K562 (cell line): ENCODE measurements at regions not wholly inside any gene's neighbourhood (a gene's known extent, or its start where the extent isn't known, plus 50 kb on each side); places are given as distances from the start of the nearest gene placed in this dataset.

Experiments
- ATAC-seq: fragments of 200-7000 bp; cut with Tn5 transposase; 3 replicates; pipeline ENCODE4 v1.9.1; 2020; ENCODE audit warnings: moderate library complexity
- BruUV-seq: library from RNA; stranded (reverse); fragments of 400-500 nt; replicated peaks from 2 replicates; lab custom pipeline; 2021; lab: Mats Ljungman, UMichigan
- CTCF ChIA-PET: fragments of 300-600 bp; formaldehyde crosslinking; extraction: SDS; loops from one replicate; lab custom pipeline; 2021; ENCODE audit warnings: low intra/inter-chr PET ratio; lab: Yijun Ruan, JAX
- POLR2A ChIA-PET: fragments of 300-600, 350-650 bp; sonication (Branson Sonifier 250); formaldehyde crosslinking; extraction: SDS; loops from one replicate; lab custom pipeline; 2021; ENCODE audit warnings: antibody characterized with exemption, inconsistent platforms; lab: Yijun Ruan, JAX
- DNase-seq, 4 experiments: peaks; one replicate each; pipeline versions ENCODE4 v3.0.0 to v3.0.0-alpha.2; 2011 to 2018; ENCODE audit warnings: low spot score in 3 of 4, mixed read lengths in 3 of 4; ENCODE audit errors: extremely low read depth in 1 of 4
- FAIRE-seq: peaks from 2 replicates; lab custom pipeline; 2011; peaks lifted over from hg19 to GRCh38; lab: Jason Lieb, UNC
- H2AFZ ChIP-seq: 2 replicates; pipeline ENCODE4 v1.6.0; 2011; ENCODE audit warnings: low read depth, low read length, control low read depth, inconsistent platforms
- H3K27ac ChIP-seq: fragments of 200-600 bp; 3 replicates; pipeline ENCODE4 v1.8.0; 2011; ENCODE audit warnings: low read depth, mild to moderate bottlenecking, control low read depth, inconsistent platforms, low read length, moderate library complexity, mixed read lengths; ENCODE audit errors: extremely low read depth
- H3K27me3 ChIP-seq, 2 experiments: fragments of 300-600 bp in 1 of 2; 2 replicates in 1 of 2; 3 replicates in 1 of 2; pipeline versions ENCODE4 v1.6.0 to v1.8.0; 2011; ENCODE audit warnings: inconsistent platforms in 2 of 2, low read length in 2 of 2, mild to moderate bottlenecking in 1 of 2, mixed read lengths in 1 of 2, moderate library complexity in 1 of 2; ENCODE audit not compliant: control insufficient read depth in 2 of 2, insufficient read depth in 2 of 2
- H3K36me3 ChIP-seq: fragments of 300-600 bp; 3 replicates; pipeline ENCODE4 v1.8.0; 2011; ENCODE audit warnings: mild to moderate bottlenecking, low read length, inconsistent platforms; ENCODE audit not compliant: control insufficient read depth, insufficient read depth
- H3K4me1 ChIP-seq, 2 experiments: fragments of 200-600 bp in 1 of 2; replicated peaks in 1 of 2; 2 replicates in 1 of 2; 3 replicates in 1 of 2; pipeline versions ENCODE4 v1.5.1 to v1.8.0; 2011; ENCODE audit warnings: inconsistent platforms in 2 of 2, low read length in 2 of 2, mild to moderate bottlenecking in 1 of 2, mixed read lengths in 1 of 2, moderate library complexity in 1 of 2; ENCODE audit not compliant: control insufficient read depth in 2 of 2, insufficient read depth in 2 of 2
- H3K4me2 ChIP-seq: 2 replicates; pipeline ENCODE4 v1.6.1; 2011; ENCODE audit warnings: low read length, control low read depth, inconsistent platforms, mixed read lengths; ENCODE audit not compliant: insufficient read depth
- H3K4me3 ChIP-seq: fragments of 200-600 bp; sonication (generic), shearing (Covaris generic); 2 replicates; pipeline ENCODE4 v1.5.1; 2016; ENCODE audit warnings: control low read depth, inconsistent platforms
- H3K79me2 ChIP-seq: fragments of 200-600 bp; 3 replicates; pipeline ENCODE4 v1.8.0; 2011; ENCODE audit warnings: low read length, inconsistent platforms; ENCODE audit not compliant: control insufficient read depth, insufficient read depth
- H3K9ac ChIP-seq, 2 experiments: 2 replicates each; pipeline versions ENCODE4 v1.6.0 to v1.6.1; 2011; ENCODE audit warnings: low read depth in 2 of 2, low read length in 2 of 2, control low read depth in 1 of 2, inconsistent platforms in 1 of 2, mild to moderate bottlenecking in 1 of 2, mixed read lengths in 1 of 2; ENCODE audit not compliant: insufficient read depth in 1 of 2
- H3K9me1 ChIP-seq: one replicate; pipeline ENCODE4 v1.6.0; 2011; ENCODE audit warnings: inconsistent platforms, mild to moderate bottlenecking, low read length, moderate library complexity; ENCODE audit not compliant: control insufficient read depth, insufficient read depth
- H3K9me3 ChIP-seq: replicated peaks from 2 replicates; pipeline ENCODE4 v1.5.1; 2011; ENCODE audit warnings: low read depth, low read length, inconsistent platforms; ENCODE audit not compliant: control insufficient read depth, insufficient read depth
- H4K20me1 ChIP-seq: replicated peaks from 2 replicates; pipeline ENCODE4 v1.6.1; 2011; ENCODE audit warnings: low read length, inconsistent platforms, mixed read lengths; ENCODE audit not compliant: control insufficient read depth, insufficient read depth
- E2F3 ChIP-seq: fragments of 250-450 bp; sonication (Bioruptor Pico); IDR thresholded peaks from 2 replicates; pipeline ENCODE4 v1.4.0; 2020; ENCODE audit warnings: mild to moderate bottlenecking
- ETS1 ChIP-seq: conservative IDR thresholded peaks from 2 replicates; pipeline ENCODE4 v1.6.1; 2011; ENCODE audit warnings: low read depth, mild to moderate bottlenecking, low read length; ENCODE audit not compliant: control insufficient read depth
- HDGF ChIP-seq: fragments of 450-650 bp; IDR thresholded peaks from 2 replicates; pipeline ENCODE4 v1.6.1; 2016
- HNRNPL ChIP-seq: fragments of 200-400 bp; formaldehyde crosslinking; IDR thresholded peaks from 2 replicates; pipeline ENCODE4 v1.6.1; 2017; ENCODE audit warnings: low read depth, mild to moderate bottlenecking, low read length
- NFE2 ChIP-seq: IDR thresholded peaks from 2 replicates; pipeline ENCODE4 v1.6.1; 2014; ENCODE audit warnings: antibody characterized with exemption, low read depth
- NKRF ChIP-seq: fragments of 450-650 bp; IDR thresholded peaks from 2 replicates; pipeline ENCODE4 v1.6.1; 2016; ENCODE audit warnings: borderline replicate concordance
- RBM25 ChIP-seq: fragments of 200-400 bp; formaldehyde crosslinking; IDR thresholded peaks from 2 replicates; pipeline ENCODE4 v1.6.1; 2018; ENCODE audit warnings: low read length, low read depth, moderate library complexity; ENCODE audit not compliant: severe bottlenecking
- ZBTB11 ChIP-seq, 3 experiments: fragments of 200-800 bp in 1 of 3; fragments of 250-450 bp in 1 of 3; fragments of 450-650 bp in 1 of 3; sonication (Bioruptor Pico) in 1 of 3; sonication (Bioruptor generic) in 1 of 3; formaldehyde crosslinking in 1 of 3; IDR thresholded peaks; 2 replicates each; pipeline versions ENCODE4 v1.6.1 to v1.8.0; 2016 to 2022; ENCODE audit warnings: mild to moderate bottlenecking in 2 of 3, missing genetic modification characterization in 2 of 3, missing compliant biosample characterization in 1 of 3, moderate library complexity in 1 of 3
- WGBS: fragments of 100-300 bp; shearing (Covaris generic); methylation state at CpG from one replicate; pipeline ENCODE4 v1.1.6; 2016; ENCODE audit warnings: low coverage, mixed read lengths; ENCODE audit not compliant: insufficient coverage; ENCODE audit errors: missing lambda C conversion rate; 5-methylcytosine and 5-hydroxymethylcytosine counted together
- in situ Hi-C: fragments of 300-500 bp; cut with MboI; formaldehyde crosslinking; loops from 4 replicates; pipeline ENCODE4 v1.15.0; 2018; ENCODE audit warnings: inconsistent platforms, mixed read lengths
- intact Hi-C: fragments of 100-400 bp; cut with micrococcal nuclease; formaldehyde crosslinking; loops from 2 replicates; pipeline ENCODE4 v1.14.2; 2022

- no peak overlapping the region for H3K4me3 ChIP-seq
- H3K27me3 ChIP-seq = no peaks in the 10 kb centered on the region
- H4K20me1 ChIP-seq = no peaks in the 10 kb centered on the region
- H2AFZ ChIP-seq = no peak overlapping the region
- no peak for ATAC-seq
- intact Hi-C loops (no loop called here), in situ Hi-C loops (no loop called here)
- CTCF ChIA-PET = no interaction called here
- WGBS = 0% methylated on average over 1 of the region's 1 CpG
- no peaks in the 10 kb centered on the region for H3K4me1 ChIP-seq
- no peaks in the 10 kb centered on the region for H3K9me3 ChIP-seq
- no peaks in the 10 kb centered on the region for H3K79me2 ChIP-seq
- no peak for TF ChIP-seq NFE2
- no peak for TF ChIP-seq NKRF
- TF ChIP-seq RBM25 = no peak
- TF ChIP-seq HDGF = no peak
- no peak for TF ChIP-seq ETS1
- TF ChIP-seq ZBTB11 (CRISPR knock-in tag; IDR thresholded peaks at IDR 0.05) = no peak
- no peak for TF ChIP-seq E2F3 (CRISPR knock-in tag)
- no peak for TF ChIP-seq HNRNPL
- FAIRE-seq = no peak
- no peaks in the 10 kb centered on the region for H3K36me3 ChIP-seq
- H3K9me1 ChIP-seq = no peaks in the 10 kb centered on the region
- no TSS peak for BruUV-seq
- no peak for DNase-seq
- no peak overlapping the region for H3K9ac ChIP-seq
- no peak overlapping the region for H3K27ac ChIP-seq
- no peak overlapping the region for H3K4me2 ChIP-seq
- POLR2A ChIA-PET = no interaction called here
These were observed 439.6 kb upstream of the CCDC196 start for GRCh38 chr14:66046591-66046990.
